Stimulated activated naive CD8-positive, alpha-beta T cell treated with anti-CD3 and anti-CD28 coated beads, Interleukin-15, Interleukin-2, amounts not matched to agents 100 ng/mL and 50 ng/mL, for 24 hours (primary cell): ENCODE measurements at regions not wholly inside any gene's neighbourhood (a gene's known extent, or its start where the extent isn't known, plus 50 kb on each side); places are given as distances from the start of the nearest gene placed in this dataset.

Experiments used
- H3K27ac Mint-ChIP-seq: one replicate; pipeline ENCODE4 v1.8.0; 2021; ENCODE audit warnings: mild to moderate bottlenecking, mixed read lengths
- H3K27me3 Mint-ChIP-seq: one replicate; pipeline ENCODE4 v1.8.0; 2021; ENCODE audit warnings: mixed read lengths
- H3K36me3 Mint-ChIP-seq: one replicate; pipeline ENCODE4 v1.8.0; 2021; ENCODE audit warnings: low read depth, mixed read lengths
- H3K4me1 Mint-ChIP-seq: one replicate; pipeline ENCODE4 v1.8.0; 2021; ENCODE audit warnings: low read depth, mixed read lengths
- H3K4me3 Mint-ChIP-seq: one replicate; pipeline ENCODE4 v1.8.0; 2021; ENCODE audit warnings: mild to moderate bottlenecking, mixed read lengths
- H3K9me3 Mint-ChIP-seq: one replicate; pipeline ENCODE4 v1.8.0; 2021; ENCODE audit warnings: mixed read lengths

DNA sequence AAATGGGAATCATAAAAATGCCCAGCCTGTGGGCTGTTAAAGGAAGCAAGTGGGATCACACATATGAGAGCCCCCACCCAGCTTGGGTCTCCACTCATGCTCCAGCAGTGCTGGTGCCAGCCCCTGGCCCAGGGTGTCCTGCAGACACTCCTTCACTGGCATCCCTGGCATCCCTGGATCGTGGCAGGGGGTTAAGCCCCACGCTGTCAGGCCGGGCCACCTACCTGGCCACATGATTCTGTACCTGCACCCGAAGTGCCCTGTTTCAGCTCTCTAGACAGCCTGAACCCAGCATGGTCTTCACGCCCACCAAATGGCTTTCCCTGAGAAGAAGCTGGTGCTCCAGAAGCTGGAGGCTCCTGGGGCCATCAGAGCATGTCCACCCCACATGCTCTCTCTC is 137.4 kb downstream of the INHBB start:
- no peaks in the 10 kb centered on the region for H3K36me3 Mint-ChIP-seq
- H3K27me3 Mint-ChIP-seq = peaks cover 3% of the 10 kb centered on the region
- H3K4me3 Mint-ChIP-seq = no peak overlapping the region
- no peaks in the 10 kb centered on the region for H3K4me1 Mint-ChIP-seq
- no peak overlapping the region for H3K27ac Mint-ChIP-seq
- no peaks in the 10 kb centered on the region for H3K9me3 Mint-ChIP-seq

DNA sequence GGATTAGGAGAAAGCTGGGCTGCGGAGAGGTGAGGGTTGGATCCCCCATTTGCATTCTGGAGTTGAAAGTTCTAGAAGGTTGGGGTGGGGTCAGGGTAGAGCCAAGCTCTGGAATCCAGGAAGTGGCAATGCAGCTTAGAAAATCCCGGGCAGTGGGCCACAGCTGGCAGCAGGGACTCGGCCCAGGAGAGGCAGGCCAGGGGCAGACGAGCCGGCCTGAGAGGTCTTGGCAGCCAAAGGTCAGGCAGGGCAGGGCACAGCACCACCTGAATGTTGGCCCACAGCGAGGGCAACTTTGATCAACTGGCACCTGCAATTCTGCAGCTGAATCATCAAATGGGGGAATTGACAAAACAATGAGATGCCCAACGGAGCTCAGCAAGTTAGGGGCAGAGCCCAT is 139.2 kb downstream of the INHBB start:
- H3K27ac Mint-ChIP-seq = no peak overlapping the region
- no peaks in the 10 kb centered on the region for H3K4me1 Mint-ChIP-seq
- no peak overlapping the region for H3K4me3 Mint-ChIP-seq
- H3K36me3 Mint-ChIP-seq = no peaks in the 10 kb centered on the region
- peaks cover 5% of the 10 kb centered on the region for H3K27me3 Mint-ChIP-seq
- H3K9me3 Mint-ChIP-seq = no peaks in the 10 kb centered on the region

DNA sequence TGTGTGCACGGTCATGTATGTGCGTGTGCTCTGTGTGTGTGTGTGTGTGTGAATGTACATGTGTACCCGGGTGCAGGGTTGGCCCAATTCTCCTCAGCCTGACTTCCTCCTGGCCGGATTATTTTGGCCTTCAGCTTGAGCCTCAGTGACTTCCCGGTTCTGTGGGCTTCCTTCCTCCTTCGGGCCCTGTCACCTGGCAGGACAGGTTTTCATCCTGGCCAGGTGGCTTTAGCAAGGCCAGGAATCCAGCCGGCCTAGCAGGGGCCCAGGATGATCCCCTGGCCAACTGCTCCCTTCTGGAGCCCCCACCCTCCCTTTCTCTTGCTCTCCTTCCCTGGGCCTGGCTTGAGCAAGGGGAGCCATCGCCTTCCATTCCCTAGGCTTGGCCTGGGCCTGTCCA is 140.5 kb downstream of the INHBB start:
- Mint-ChIP-seq H3K4me1 (no peaks in the 10 kb centered on the region), H3K9me3 (no peaks in the 10 kb centered on the region), H3K27ac (no peak overlapping the region), H3K4me3 (no peak overlapping the region), H3K36me3 (no peaks in the 10 kb centered on the region), H3K27me3 (peaks cover 10% of the 10 kb centered on the region)

DNA sequence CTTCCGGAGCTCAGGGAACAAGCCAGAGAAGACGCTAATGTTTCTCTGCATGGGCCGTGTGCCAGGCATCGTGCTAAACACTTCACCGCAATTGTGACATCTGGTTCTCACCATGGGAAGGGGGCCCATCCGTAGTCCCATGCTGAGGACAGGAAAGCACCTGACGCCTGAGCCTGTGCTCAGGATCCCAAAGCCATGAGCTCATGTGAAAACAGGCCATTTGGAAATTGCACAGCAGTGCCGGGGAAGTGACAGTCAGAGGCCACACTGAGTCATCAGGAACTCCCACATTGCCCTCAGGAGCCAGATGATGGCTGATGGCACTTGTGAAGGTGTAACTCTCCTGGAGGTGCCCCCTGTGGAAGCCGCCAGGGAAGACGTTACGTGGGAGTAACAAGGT is 141.0 kb downstream of the INHBB start:
- Mint-ChIP-seq H3K4me3 (no peak overlapping the region), H3K27me3 (peaks cover 10% of the 10 kb centered on the region), H3K4me1 (no peaks in the 10 kb centered on the region), H3K36me3 (no peaks in the 10 kb centered on the region), H3K27ac (no peak overlapping the region), H3K9me3 (no peaks in the 10 kb centered on the region)

DNA sequence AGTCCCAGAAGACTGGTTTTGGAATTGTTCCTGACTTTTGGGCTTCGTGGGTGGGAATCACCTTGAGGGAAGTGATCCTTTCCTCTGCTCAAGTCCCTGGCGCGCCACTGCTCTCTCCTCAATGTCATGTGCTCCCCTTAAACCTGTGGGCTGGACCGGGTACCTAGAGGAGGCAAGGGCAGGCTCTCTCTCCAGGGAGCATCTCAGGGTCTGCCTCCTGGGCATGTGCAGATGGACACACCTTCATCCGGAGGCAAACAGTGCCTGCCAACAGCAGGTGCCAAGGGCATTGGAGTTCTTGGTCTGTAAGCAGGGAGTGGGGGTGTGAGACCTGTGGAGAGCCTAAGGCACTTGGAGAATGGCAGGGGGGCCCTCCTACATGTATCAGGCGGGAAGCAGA is 142.6 kb downstream of the INHBB start:
- no peak overlapping the region for H3K27ac Mint-ChIP-seq
- peaks cover 10% of the 10 kb centered on the region for H3K27me3 Mint-ChIP-seq
- no peaks in the 10 kb centered on the region for H3K36me3 Mint-ChIP-seq
- H3K4me3 Mint-ChIP-seq = no peak overlapping the region
- no peaks in the 10 kb centered on the region for H3K9me3 Mint-ChIP-seq
- no peaks in the 10 kb centered on the region for H3K4me1 Mint-ChIP-seq

DNA sequence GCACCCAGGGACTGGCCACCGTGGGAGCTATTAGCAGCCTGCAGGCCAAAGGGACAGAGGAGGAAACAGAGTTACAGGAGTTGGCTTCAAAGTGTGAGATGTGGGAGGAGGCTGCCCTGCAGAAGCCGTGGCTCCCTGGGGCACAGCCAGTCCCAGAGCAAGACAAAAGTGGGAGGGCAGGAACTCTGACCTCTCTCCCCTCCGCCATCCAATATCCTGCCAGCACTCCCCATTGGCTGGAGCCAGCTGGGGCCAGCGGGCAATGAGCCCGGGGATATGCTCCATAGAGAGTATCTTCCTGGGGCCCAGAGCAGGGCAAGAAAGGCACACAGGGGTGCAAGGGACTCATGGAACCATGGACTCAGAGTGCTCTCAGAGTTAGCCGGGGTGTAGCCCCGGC is 143.1 kb downstream of the INHBB start:
- Mint-ChIP-seq H3K4me3 (no peak overlapping the region), H3K9me3 (no peaks in the 10 kb centered on the region), H3K27ac (no peak overlapping the region), H3K27me3 (peaks cover 10% of the 10 kb centered on the region), H3K4me1 (no peaks in the 10 kb centered on the region), H3K36me3 (no peaks in the 10 kb centered on the region)

DNA sequence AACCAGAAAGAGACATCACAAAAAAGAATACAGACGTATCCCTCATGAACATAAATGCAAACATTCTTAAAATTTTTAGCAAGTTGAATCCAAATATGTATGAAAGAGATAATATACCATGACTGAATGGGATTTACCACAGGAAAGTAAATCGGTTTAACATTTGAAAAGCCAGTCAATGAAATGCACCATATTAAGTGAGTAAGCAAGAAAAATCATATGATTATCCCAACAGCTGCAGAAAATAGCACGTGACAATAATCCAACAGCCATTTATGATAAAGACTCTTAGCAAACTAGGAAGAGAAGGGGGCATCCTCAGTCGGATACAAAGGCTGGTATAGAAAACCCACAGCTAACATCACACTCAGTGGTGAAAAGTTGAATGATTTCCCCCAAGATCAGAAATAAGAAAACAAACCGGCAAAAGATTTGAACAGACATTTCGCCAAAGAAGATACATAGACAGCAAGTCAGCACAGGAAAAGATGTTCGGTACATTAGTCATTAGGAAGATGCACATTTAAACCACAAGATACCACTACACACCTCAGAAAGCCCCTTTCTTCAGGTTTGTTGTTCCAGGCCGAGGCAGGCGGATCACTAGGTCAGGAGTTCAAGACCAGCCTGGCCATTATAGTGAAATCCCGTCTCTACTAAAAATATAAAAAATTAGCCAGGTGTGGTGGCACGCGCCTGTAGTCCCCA is 144.3 kb downstream of the INHBB start:
- Mint-ChIP-seq H3K27ac (no peak overlapping the region), H3K9me3 (no peaks in the 10 kb centered on the region)

DNA sequence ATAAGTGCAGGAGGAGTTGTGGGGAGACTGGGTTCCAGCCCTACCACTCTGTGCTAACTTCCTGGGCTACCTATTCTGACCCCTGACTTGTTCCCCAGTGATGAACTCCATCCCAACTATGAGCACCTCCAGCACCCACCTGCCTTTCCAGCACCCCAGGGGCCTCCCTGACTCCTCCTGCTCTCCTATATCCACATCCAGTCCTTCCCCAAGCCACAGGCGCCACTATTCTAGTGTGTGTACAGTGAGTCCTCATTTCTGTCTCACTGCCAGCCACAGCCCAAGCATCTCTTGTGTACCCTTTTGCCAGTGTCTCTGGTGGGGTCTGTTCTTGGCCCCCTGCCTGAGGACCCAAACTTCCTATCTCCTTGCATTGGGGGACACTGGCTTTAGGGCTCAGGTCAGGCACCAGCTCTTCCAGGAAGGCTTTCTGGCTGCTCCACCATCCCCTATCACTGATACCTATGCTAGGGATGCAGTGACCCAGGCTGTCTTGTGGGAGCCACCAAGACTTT is 145.2 kb downstream of the INHBB start:
- no peak overlapping the region for H3K4me3 Mint-ChIP-seq

More for the DNA sequence above, 144.3 kb downstream of the INHBB start:
- Mint-ChIP-seq H3K4me1 (no peaks in the 10 kb centered on the region), H3K36me3 (no peaks in the 10 kb centered on the region), H3K27me3 (peaks cover 10% of the 10 kb centered on the region), H3K4me3 (no peak overlapping the region)

DNA sequence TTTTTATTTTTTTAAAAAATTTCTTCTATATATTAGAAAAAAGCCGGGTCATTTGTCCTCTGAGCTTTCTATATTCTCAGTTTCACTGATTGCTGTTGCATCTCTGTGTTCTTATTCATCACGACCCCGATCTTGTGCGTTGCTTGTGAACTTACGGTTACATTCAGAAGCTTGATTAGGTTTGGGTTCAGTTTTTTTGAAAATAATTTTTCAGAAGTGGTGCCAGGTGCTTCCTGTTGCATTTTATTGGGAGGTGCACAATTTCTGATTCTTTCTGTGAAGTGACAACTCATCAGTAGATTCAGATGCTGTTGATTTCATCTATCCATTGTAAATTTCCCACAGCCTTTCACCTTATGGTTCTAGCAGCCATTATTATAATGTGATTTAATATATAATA is 147.3 kb downstream of the INHBB start:
- H3K4me3 Mint-ChIP-seq = no peak overlapping the region
- no peaks in the 10 kb centered on the region for H3K9me3 Mint-ChIP-seq
- no peaks in the 10 kb centered on the region for H3K4me1 Mint-ChIP-seq
- no peaks in the 10 kb centered on the region for H3K36me3 Mint-ChIP-seq
- no peak overlapping the region for H3K27ac Mint-ChIP-seq
- H3K27me3 Mint-ChIP-seq = peaks cover 8% of the 10 kb centered on the region

More for the DNA sequence above, 145.2 kb downstream of the INHBB start:
- H3K36me3 Mint-ChIP-seq = no peaks in the 10 kb centered on the region
- no peak overlapping the region for H3K27ac Mint-ChIP-seq
- peaks cover 10% of the 10 kb centered on the region for H3K27me3 Mint-ChIP-seq
- no peaks in the 10 kb centered on the region for H3K4me1 Mint-ChIP-seq
- no peaks in the 10 kb centered on the region for H3K9me3 Mint-ChIP-seq

DNA sequence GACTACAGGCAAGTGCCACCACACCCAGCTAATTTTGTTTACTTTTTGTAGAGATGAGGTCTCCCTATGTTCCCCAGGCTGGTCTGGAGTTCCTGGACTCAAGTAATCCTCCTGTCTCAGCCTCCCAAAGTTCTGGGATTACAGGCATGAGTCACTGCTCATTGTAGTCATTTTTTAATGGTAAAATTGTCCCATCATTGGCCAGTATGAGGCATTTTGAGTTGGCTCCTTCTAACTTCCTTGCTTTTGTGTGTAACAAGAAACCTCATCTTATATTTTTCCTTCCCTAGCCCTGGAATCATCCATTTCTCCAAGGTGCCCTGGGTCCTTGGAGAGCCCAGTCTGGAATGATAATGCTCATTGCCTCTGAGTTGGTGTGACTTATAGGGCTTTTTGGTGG is 148.5 kb downstream of the INHBB start:
- H3K4me1 Mint-ChIP-seq = no peaks in the 10 kb centered on the region
- H3K27ac Mint-ChIP-seq = no peak overlapping the region
- H3K4me3 Mint-ChIP-seq = no peak overlapping the region
- H3K27me3 Mint-ChIP-seq = peaks cover 5% of the 10 kb centered on the region
- H3K9me3 Mint-ChIP-seq = no peaks in the 10 kb centered on the region
- no peaks in the 10 kb centered on the region for H3K36me3 Mint-ChIP-seq

DNA sequence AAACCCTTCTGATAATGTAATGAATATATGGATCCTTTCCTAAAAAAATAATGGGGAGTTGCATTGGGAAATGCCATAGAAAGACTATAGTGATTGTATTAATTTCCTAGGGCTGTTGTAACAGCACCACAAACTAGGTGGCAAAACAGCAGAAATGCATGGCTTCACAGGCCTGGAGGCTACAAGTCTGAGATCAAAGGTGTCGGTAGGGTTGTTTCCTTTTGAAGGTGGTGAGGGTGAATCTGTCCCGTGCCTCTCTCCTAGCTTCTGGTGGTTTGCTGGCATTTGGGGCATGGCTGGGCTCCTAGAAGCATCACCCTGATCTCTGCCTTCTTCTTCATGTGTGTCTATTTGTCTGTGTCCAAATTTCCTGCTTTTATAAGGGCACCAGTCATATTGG is 149.7 kb downstream of the INHBB start:
- no peak overlapping the region for H3K4me3 Mint-ChIP-seq

DNA sequence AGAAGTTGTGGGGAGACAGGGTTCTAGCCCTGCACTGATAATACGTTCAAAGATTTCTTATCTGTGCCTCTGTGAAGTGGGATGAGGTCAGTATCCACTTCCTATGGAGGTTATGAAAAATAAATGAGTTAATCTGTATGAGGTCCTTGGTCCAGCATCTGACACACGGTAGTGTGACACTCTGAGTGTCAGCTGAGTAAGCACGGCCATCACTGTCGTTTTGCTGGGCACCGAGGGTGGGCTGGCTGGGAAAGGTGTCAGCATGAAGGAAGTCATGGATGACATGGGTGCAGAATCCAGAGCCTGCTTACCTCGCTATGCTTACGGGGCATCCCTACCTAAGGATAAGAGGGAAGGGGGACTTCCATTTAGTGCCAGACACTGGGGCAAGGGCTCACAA is 150.3 kb downstream of the INHBB start:
- H3K9me3 Mint-ChIP-seq = no peaks in the 10 kb centered on the region
- H3K27ac Mint-ChIP-seq = no peak overlapping the region
- no peak overlapping the region for H3K4me3 Mint-ChIP-seq
- no peaks in the 10 kb centered on the region for H3K27me3 Mint-ChIP-seq
- no peaks in the 10 kb centered on the region for H3K36me3 Mint-ChIP-seq
- H3K4me1 Mint-ChIP-seq = no peaks in the 10 kb centered on the region

More for the DNA sequence above, 149.7 kb downstream of the INHBB start:
- Mint-ChIP-seq H3K9me3 (no peaks in the 10 kb centered on the region), H3K27me3 (no peaks in the 10 kb centered on the region), H3K27ac (no peak overlapping the region), H3K36me3 (no peaks in the 10 kb centered on the region), H3K4me1 (no peaks in the 10 kb centered on the region)

DNA sequence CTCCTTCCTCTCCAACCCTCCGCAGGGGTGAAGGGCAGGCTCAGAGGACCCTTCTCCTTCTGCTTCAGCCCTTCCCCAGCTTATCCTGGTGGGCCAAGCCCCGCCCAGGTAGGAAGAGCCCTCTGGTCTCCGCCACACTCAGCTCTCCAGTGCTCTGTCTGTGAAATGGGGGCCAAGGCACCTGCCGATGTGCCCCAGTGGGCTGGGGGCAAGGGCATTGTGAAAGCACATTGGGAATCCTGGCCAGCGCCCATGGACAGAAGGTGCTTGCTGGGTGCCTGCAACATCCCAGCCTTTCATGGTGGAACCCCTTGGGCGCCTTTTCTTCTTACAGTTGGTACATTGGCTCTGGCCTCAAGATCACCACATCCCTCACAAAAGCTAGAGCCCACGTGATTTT is 150.8 kb downstream of the INHBB start:
- Mint-ChIP-seq H3K36me3 (no peaks in the 10 kb centered on the region), H3K4me1 (no peaks in the 10 kb centered on the region), H3K27ac (no peak overlapping the region), H3K9me3 (no peaks in the 10 kb centered on the region), H3K4me3 (no peak overlapping the region), H3K27me3 (no peaks in the 10 kb centered on the region)

DNA sequence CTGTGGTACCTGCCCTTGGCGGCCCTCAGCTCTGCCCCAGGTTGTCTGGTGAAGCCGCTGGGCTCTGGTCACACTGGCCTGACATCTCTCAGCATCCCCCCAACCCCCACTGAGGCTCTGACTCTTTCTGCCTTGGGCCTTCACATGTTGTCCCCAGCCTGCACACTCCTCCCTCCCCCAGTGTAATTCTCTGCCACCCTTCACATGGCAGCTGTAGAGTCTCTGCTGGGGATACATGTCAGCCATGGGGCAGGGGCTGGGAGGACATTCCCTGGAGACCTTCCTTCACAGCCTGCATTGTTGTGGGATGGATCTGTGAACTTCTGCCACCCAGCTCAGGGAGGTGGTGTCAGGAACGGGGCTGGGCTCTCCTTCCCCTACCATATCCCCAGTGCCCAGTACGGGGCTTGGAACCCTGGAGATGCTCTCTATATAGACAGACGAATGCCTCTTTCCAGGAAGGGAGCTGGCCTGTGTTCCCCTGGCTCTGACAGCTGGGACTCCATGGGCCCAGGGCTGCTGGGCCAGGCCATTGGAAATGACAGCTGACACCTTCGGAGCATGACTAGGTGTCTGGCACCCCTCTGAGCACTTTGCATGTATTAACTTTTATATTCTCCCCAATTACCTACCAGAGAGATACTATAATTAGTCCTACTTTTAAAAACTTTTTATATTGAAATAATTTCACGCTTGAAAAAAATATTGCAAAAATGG is 151.5 kb downstream of the INHBB start:
- Mint-ChIP-seq H3K4me1 (no peaks in the 10 kb centered on the region), H3K27me3 (no peaks in the 10 kb centered on the region), H3K27ac (no peak overlapping the region), H3K9me3 (no peaks in the 10 kb centered on the region), H3K36me3 (no peaks in the 10 kb centered on the region), H3K4me3 (no peak overlapping the region)

DNA sequence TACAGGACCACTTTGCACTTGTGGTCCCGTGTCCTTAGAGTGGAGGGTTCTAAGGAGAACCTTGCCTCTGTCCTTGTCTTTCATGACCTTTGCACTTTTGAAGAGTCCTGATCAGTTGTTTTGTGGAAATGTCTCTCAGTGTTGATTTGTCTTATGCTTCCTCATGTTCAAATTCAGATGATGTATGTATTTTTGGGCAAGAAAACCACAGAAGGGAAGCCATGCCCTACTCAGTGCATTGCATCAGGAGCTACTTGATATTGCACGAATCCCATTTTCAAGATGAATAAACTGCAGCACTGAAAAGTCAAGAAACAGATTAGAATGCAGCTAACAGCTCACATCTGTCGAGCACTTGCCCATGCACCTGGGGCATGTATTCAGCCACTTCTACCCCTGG is 152.2 kb downstream of the INHBB start:
- H3K27ac Mint-ChIP-seq = no peak overlapping the region
- no peaks in the 10 kb centered on the region for H3K36me3 Mint-ChIP-seq
- no peaks in the 10 kb centered on the region for H3K9me3 Mint-ChIP-seq
- no peaks in the 10 kb centered on the region for H3K27me3 Mint-ChIP-seq
- no peak overlapping the region for H3K4me3 Mint-ChIP-seq
- no peaks in the 10 kb centered on the region for H3K4me1 Mint-ChIP-seq
